ENCODE measurements at regions not wholly inside any gene's neighbourhood (a gene's known extent, or its start where the extent isn't known, plus 50 kb on each side); places are given as distances from the start of the nearest gene placed in this dataset.

- no peak for DNase-seq
Measured at GRCh38 chr19:42662712-42663111, 68.0 kb upstream of the CEACAM8 start.

DNA sequence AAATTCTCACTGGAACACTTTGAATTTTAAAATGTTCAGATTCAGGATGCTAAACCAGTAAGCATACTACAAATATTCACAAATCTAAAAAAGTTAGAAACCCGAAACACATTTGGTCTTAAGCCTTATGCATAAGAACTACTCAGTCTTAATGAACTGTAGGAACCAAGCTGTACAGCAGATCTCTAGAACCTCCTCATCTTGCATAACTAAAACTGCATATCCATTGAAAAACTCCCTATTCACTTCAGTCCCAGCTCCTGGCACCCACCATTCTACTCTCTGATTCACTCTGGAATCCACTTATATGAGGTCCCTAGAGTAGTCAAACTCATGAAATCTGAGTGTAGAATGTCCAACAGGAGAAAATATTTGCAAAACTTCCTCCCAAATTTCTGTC lies 65.6 kb upstream of the CEACAM8 start:
- DNase-seq, result no peak

GRCh38 chr19:42658076-42658475 lies 63.4 kb upstream of the CEACAM8 start:
- peak; percentile 5 for DNase-seq

- peak; percentile 25 for DNase-seq
Measured at GRCh38 chr19:42657556-42657955, 62.8 kb upstream of the CEACAM8 start.

DNA sequence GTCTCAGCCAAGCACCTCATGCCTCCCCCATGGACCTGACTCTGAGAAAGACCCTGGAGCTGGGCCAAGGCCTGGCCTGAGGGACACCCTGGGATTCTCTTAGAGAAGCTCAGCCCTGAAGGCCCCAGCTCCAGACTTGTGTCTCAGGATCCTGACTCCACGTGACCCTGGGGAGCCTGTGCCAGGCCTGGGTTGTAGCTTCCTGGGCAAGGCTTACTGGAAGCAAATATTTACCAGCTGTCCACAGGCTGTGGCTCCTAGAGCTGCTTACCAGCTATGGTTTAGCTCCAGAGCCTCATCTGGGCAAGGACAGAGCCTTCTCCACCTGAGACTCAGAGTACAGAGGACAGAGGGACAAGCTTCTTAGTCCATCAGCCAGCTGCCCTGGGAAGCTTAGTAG lies 61.0 kb upstream of the CEACAM8 start:
- no peak for DNase-seq

DNA sequence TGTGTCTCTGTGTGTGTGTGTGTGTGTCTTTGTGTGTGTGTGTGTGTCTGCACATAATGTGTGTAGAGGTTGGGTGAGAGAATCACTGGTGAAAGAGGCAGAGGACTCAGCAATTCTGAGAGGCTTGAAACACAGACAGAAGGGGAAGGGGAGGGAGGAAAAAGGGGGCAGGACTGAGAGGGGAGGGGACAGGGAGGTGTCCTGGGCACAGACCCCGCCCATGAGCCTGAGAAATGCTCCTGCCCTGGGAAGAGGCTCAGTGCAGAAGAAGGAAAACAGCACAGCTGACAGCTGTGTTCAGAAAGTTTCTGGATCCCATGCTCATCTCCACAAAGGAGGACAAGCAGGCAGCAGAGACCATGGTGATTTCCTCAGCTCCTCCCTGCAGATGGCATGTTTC lies 59.1 kb upstream of the CEACAM8 start:
- no peak for DNase-seq

GRCh38 chr19:42652021-42652420 lies 57.3 kb upstream of the CEACAM8 start:
- no peak for DNase-seq

Data from NCI-H226 (cell line).